ENCODE measurements at regions not wholly inside any gene's neighbourhood (a gene's known extent, or its start where the extent isn't known, plus 50 kb on each side); places are given as distances from the start of the nearest gene placed in this dataset.

GRCh38 chr4:148808416-148808815 is 366.2 kb upstream of the NR3C2 start:
- no peak for TF ChIP-seq CTCF (tag by site-specific recombination; IDR thresholded peaks at IDR 0.05)
- TF ChIP-seq ZBTB17 (tag by site-specific recombination; IDR thresholded peaks at IDR 0.05): no peak
